ENCODE measurements at regions not wholly inside any gene's neighbourhood (a gene's known extent, or its start where the extent isn't known, plus 50 kb on each side); places are given as distances from the start of the nearest gene placed in this dataset.

DNA sequence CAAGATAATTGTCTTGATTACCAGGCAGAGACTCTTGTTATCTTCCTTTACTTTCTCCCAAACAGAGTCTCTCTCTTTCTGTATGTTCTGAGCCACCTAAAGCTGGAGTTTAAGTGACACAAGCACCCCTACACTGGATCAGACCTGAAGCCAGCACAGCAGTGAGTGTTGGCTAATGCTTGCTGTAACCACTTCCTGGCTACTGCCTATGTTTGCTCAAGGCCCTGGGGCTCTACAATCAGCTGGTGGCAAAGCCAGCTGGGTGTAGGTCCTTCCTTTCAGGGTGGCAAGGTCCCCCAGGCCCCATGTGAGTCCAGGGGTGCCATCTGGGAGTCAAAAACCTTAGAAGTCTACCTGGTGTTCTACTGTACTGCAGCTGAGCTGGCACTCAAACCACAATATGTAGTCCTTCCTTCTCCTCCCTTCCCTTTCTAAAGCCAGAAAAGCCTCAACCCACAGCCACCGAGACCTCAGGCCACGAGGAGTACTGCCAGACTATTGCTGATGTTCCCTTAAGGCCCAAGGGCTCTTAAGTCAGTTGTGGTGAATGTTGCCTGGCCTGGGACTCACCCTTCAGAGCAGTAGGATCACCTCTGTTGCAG, 416.3 kb downstream of the ADRA2A start:
- no peaks in the 10 kb centered on the region for H3K36me3 ChIP-seq (ENCODE audit: control insufficient read depth in 2 of 2, insufficient read depth in 2 of 2, low read length in 1 of 2)
- no peaks in the 10 kb centered on the region for H3K27me3 ChIP-seq (replicated peaks in 1 of 2; ENCODE audit: control insufficient read depth in 2 of 2, insufficient read depth in 2 of 2, low read length in 1 of 2)
- intact Hi-C loops (cut with micrococcal nuclease; ENCODE audit: unreplicated experiment) (no loop called here), in situ Hi-C loops (cut with MboI) (no loop called here)
- H4K20me1 ChIP-seq (ENCODE audit: control insufficient read depth, insufficient read depth): no peaks in the 10 kb centered on the region
- H3K9me3 ChIP-seq (replicated peaks; ENCODE audit: control insufficient read depth, insufficient read depth, low read length): peaks cover 2% of the 10 kb centered on the region; the same call in 1 of the 3 replicates
- no peak for DNase-seq (ENCODE audit: low read depth, low spot score)
- 0% methylated on average over 2 of the region's 2 CpGs for WGBS (ENCODE audit: insufficient coverage, insufficient replicate concordance, low lambda C conversion rate, missing lambda C conversion rate)
- H3K4me2 ChIP-seq (ENCODE audit: control insufficient read depth, insufficient read depth): no peak overlapping the region
- no peak overlapping the region for H3K4me3 ChIP-seq
- ChIA-PET RAD21 (ENCODE audit: unreplicated experiment) (no interaction called here), POLR2A (no interaction called here), SMC1A (ENCODE audit: uncharacterized antibody, unreplicated experiment) (no interaction called here), CTCF (no interaction called here)
- FAIRE-seq: no peak
- no peak overlapping the region for H2AFZ ChIP-seq (ENCODE audit: control insufficient read depth, low read depth, low read length)
- H3K79me2 ChIP-seq (ENCODE audit: control insufficient read depth, insufficient read depth, low read length): no peaks in the 10 kb centered on the region
- no peaks in the 10 kb centered on the region for H3K4me1 ChIP-seq (ENCODE audit: control insufficient read depth, insufficient read depth, low read length)
- no peak overlapping the region for H3K27ac ChIP-seq (ENCODE audit: control insufficient read depth, insufficient read depth)
- no peak for TF ChIP-seq BACH1 (IDR thresholded peaks at IDR 0.05; ENCODE audit: borderline replicate concordance)
- BruUV-seq (replicated peaks): no TSS peak
- H3K9ac ChIP-seq (ENCODE audit: control insufficient read depth, insufficient read depth, low read length): no peak overlapping the region
- no peak for ATAC-seq

DNA sequence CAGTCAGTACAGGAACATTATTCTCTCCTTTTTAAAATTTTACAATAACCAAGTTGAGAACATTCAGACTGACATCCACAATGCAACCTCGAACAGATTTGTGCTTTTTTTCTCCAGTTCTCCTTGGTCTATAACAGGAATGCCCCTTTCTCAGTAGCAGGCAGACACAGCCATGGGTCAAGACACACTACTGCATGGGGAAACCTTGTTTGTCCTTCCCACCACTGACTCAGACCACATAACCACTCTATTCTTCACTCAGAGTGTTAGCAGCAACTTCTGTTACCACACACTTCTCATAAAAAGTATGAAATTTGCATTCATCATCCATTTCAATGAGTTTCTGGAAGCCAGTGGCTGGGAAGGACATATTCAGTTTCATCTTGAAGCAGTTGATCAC, 421.7 kb downstream of the ADRA2A start:
- no peak overlapping the region for H3K4me2 ChIP-seq (ENCODE audit: control insufficient read depth, insufficient read depth)
- no peaks in the 10 kb centered on the region for H3K4me1 ChIP-seq (ENCODE audit: control insufficient read depth, insufficient read depth, low read length)
- H3K4me3 ChIP-seq: no peak overlapping the region
- BruUV-seq (replicated peaks): no TSS peak
- H3K36me3 ChIP-seq (ENCODE audit: control insufficient read depth in 2 of 2, insufficient read depth in 2 of 2, low read length in 1 of 2): no peaks in the 10 kb centered on the region
- in situ Hi-C loops (cut with MboI): no loop called here
- H4K20me1 ChIP-seq (ENCODE audit: control insufficient read depth, insufficient read depth): no peaks in the 10 kb centered on the region
- H3K9ac ChIP-seq (ENCODE audit: control insufficient read depth, insufficient read depth, low read length): no peak overlapping the region
- no peaks in the 10 kb centered on the region for H3K27me3 ChIP-seq (replicated peaks in 1 of 2; ENCODE audit: control insufficient read depth in 2 of 2, insufficient read depth in 2 of 2, low read length in 1 of 2)
- no peaks in the 10 kb centered on the region; the same call in 2 of the 3 replicates for H3K9me3 ChIP-seq (replicated peaks; ENCODE audit: control insufficient read depth, insufficient read depth, low read length)
- DNase-seq (ENCODE audit: low read depth, low spot score): no peak
- CTCF ChIA-PET: no interaction called here
- H3K79me2 ChIP-seq (ENCODE audit: control insufficient read depth, insufficient read depth, low read length): no peaks in the 10 kb centered on the region
- POLR2A ChIA-PET: no interaction called here
- TF ChIP-seq CBFB (IDR thresholded peaks at IDR 0.05; ENCODE audit: low read depth) (no peak), KLF5 (IDR thresholded peaks at IDR 0.05; ENCODE audit: partially characterized antibody) (no peak), BACH1 (IDR thresholded peaks at IDR 0.05; ENCODE audit: borderline replicate concordance) (no peak), TCF7 (IDR thresholded peaks at IDR 0.05; ENCODE audit: borderline replicate concordance) (no peak), SIX5 (IDR thresholded peaks at IDR 0.05; ENCODE audit: low read depth, low read length, severe bottlenecking) (no peak), ZSCAN29 (IDR thresholded peaks at IDR 0.05) (no peak), HDGF (IDR thresholded peaks at IDR 0.05) (no peak)
- TF ChIP-seq, protein P1, sequence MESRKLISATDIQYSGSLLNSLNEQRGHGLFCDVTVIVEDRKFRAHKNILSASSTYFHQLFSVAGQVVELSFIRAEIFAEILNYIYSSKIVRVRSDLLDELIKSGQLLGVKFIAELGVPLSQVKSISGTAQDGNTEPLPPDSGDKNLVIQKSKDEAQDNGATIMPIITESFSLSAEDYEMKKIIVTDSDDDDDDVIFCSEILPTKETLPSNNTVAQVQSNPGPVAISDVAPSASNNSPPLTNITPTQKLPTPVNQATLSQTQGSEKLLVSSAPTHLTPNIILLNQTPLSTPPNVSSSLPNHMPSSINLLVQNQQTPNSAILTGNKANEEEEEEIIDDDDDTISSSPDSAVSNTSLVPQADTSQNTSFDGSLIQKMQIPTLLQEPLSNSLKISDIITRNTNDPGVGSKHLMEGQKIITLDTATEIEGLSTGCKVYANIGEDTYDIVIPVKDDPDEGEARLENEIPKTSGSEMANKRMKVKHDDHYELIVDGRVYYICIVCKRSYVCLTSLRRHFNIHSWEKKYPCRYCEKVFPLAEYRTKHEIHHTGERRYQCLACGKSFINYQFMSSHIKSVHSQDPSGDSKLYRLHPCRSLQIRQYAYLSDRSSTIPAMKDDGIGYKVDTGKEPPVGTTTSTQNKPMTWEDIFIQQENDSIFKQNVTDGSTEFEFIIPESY (IDR thresholded peaks at IDR 0.05): no peak
- TF ChIP-seq, protein P2, sequence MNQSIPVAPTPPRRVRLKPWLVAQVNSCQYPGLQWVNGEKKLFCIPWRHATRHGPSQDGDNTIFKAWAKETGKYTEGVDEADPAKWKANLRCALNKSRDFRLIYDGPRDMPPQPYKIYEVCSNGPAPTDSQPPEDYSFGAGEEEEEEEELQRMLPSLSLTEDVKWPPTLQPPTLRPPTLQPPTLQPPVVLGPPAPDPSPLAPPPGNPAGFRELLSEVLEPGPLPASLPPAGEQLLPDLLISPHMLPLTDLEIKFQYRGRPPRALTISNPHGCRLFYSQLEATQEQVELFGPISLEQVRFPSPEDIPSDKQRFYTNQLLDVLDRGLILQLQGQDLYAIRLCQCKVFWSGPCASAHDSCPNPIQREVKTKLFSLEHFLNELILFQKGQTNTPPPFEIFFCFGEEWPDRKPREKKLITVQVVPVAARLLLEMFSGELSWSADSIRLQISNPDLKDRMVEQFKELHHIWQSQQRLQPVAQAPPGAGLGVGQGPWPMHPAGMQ (IDR thresholded peaks at IDR 0.05; ENCODE audit: borderline replicate concordance): no peak
- TF ChIP-seq, protein P3, sequence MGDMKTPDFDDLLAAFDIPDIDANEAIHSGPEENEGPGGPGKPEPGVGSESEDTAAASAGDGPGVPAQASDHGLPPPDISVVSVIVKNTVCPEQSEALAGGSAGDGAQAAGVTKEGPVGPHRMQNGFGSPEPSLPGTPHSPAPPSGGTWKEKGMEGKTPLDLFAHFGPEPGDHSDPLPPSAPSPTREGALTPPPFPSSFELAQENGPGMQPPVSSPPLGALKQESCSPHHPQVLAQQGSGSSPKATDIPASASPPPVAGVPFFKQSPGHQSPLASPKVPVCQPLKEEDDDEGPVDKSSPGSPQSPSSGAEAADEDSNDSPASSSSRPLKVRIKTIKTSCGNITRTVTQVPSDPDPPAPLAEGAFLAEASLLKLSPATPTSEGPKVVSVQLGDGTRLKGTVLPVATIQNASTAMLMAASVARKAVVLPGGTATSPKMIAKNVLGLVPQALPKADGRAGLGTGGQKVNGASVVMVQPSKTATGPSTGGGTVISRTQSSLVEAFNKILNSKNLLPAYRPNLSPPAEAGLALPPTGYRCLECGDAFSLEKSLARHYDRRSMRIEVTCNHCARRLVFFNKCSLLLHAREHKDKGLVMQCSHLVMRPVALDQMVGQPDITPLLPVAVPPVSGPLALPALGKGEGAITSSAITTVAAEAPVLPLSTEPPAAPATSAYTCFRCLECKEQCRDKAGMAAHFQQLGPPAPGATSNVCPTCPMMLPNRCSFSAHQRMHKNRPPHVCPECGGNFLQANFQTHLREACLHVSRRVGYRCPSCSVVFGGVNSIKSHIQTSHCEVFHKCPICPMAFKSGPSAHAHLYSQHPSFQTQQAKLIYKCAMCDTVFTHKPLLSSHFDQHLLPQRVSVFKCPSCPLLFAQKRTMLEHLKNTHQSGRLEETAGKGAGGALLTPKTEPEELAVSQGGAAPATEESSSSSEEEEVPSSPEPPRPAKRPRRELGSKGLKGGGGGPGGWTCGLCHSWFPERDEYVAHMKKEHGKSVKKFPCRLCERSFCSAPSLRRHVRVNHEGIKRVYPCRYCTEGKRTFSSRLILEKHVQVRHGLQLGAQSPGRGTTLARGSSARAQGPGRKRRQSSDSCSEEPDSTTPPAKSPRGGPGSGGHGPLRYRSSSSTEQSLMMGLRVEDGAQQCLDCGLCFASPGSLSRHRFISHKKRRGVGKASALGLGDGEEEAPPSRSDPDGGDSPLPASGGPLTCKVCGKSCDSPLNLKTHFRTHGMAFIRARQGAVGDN (IDR thresholded peaks at IDR 0.05): no peak
- no peak overlapping the region for H2AFZ ChIP-seq (ENCODE audit: control insufficient read depth, low read depth, low read length)
- RAD21 ChIA-PET (ENCODE audit: unreplicated experiment): no interaction called here
- SMC1A ChIA-PET (ENCODE audit: uncharacterized antibody, unreplicated experiment): no interaction called here
- H3K27ac ChIP-seq (ENCODE audit: control insufficient read depth, insufficient read depth): no peak overlapping the region
- no peak for FAIRE-seq
- intact Hi-C loops (cut with micrococcal nuclease; ENCODE audit: unreplicated experiment): no loop called here
- ATAC-seq: no peak
- WGBS (ENCODE audit: insufficient coverage, insufficient replicate concordance, low lambda C conversion rate, missing lambda C conversion rate): 0% methylated on average over 1 of the region's 1 CpG
